GM19395 (cell line): ENCODE measurements at regions not wholly inside any gene's neighbourhood (a gene's known extent, or its start where the extent isn't known, plus 50 kb on each side); places are given as distances from the start of the nearest gene placed in this dataset.

Source experiments
- ATAC-seq: cut with Tn5 transposase; IDR thresholded peaks from one replicate; pipeline ENCODE4 v1.9.1; 2021; ENCODE audit warnings: mild to moderate bottlenecking, moderate library complexity; ENCODE audit not compliant: unreplicated experiment

- no peak for ATAC-seq
These were observed 394.8 kb downstream of the PTPRC start for GRCh38 chr1:199033661-199034060.

- ATAC-seq = no peak
These were observed 399.3 kb downstream of the PTPRC start for GRCh38 chr1:199038156-199038555.

GRCh38 chr1:199040076-199040905 lies 401.5 kb downstream of the PTPRC start:
- ATAC-seq = no peak

GRCh38 chr1:199041173-199041914 lies 402.5 kb downstream of the PTPRC start:
- peak; percentile 100 for ATAC-seq

GRCh38 chr1:199042193-199042592 lies 403.4 kb downstream of the PTPRC start:
- ATAC-seq = no peak

- ATAC-seq = no peak
These were observed 405.4 kb downstream of the PTPRC start for GRCh38 chr1:199044191-199044590.

- ATAC-seq = no peak
These were observed 407.8 kb downstream of the PTPRC start for GRCh38 chr1:199046618-199047017.

- ATAC-seq = no peak
These were observed 415.9 kb downstream of the PTPRC start for GRCh38 chr1:199054694-199055093.

GRCh38 chr1:199057322-199057721 lies 418.5 kb downstream of the PTPRC start:
- no peak for ATAC-seq

- ATAC-seq = no peak
These were observed 419.4 kb downstream of the PTPRC start for GRCh38 chr1:199058281-199058680.

GRCh38 chr1:199064971-199065370 lies 426.1 kb downstream of the PTPRC start:
- ATAC-seq = no peak

GRCh38 chr1:199067483-199067882 lies 428.6 kb downstream of the PTPRC start:
- peak; percentile 96 for ATAC-seq

- ATAC-seq = no peak
These were observed 432.2 kb downstream of the PTPRC start for GRCh38 chr1:199071080-199071479.

GRCh38 chr1:199073166-199073565 lies 434.3 kb downstream of the PTPRC start:
- no peak for ATAC-seq

GRCh38 chr1:199075792-199076191 lies 437.0 kb downstream of the PTPRC start:
- ATAC-seq = no peak

GRCh38 chr1:199079994-199080393 lies 441.2 kb downstream of the PTPRC start:
- no peak for ATAC-seq

- peak; percentile 87 for ATAC-seq
These were observed 442.9 kb downstream of the PTPRC start for GRCh38 chr1:199081739-199082138.

- ATAC-seq = no peak
These were observed 444.0 kb downstream of the PTPRC start for GRCh38 chr1:199082778-199083389.

GRCh38 chr1:199083680-199084079 lies 444.8 kb downstream of the PTPRC start:
- ATAC-seq = no peak

GRCh38 chr1:199084293-199084692 lies 445.5 kb downstream of the PTPRC start:
- ATAC-seq = no peak

- ATAC-seq = no peak
These were observed 447.1 kb downstream of the PTPRC start for GRCh38 chr1:199085903-199086302.

- ATAC-seq = no peak
These were observed 448.3 kb downstream of the PTPRC start for GRCh38 chr1:199087144-199087543.
